Sigmoid colon (tissue), 4 donors: ENCODE measurements at regions not wholly inside any gene's neighbourhood (a gene's known extent, or its start where the extent isn't known, plus 50 kb on each side); places are given as distances from the start of the nearest gene placed in this dataset.

Experiments
- CTCF ChIP-seq, 4 experiments: fragments of 450-650 bp in 3 of 4; fragments of 200-600 bp in 1 of 4; IDR thresholded peaks; one replicate each; pipeline ENCODE4 v1.5.1; 2016 to 2019; ENCODE audit warnings: antibody characterized with exemption in 4 of 4, mild to moderate bottlenecking in 3 of 4, moderate library complexity in 2 of 4
- POLR2A ChIP-seq, 2 donors: fragments of 450-650 bp; IDR thresholded peaks; one replicate each; pipeline ENCODE4 v1.6.1; 2016; ENCODE audit warnings: antibody characterized with exemption in 2 of 2, mild to moderate bottlenecking in 2 of 2, moderate library complexity in 2 of 2
- POLR2AphosphoS5 ChIP-seq, 4 donors: sonication (generic); formaldehyde crosslinking; IDR thresholded peaks; one replicate each; pipeline ENCODE4 v1.6.1; 2017; ENCODE audit warnings: antibody characterized with exemption in 4 of 4

GRCh38 chr9:16098306-16098705 lies 545.5 kb downstream of the CCDC171 start:
- no peak for TF ChIP-seq CTCF (IDR thresholded peaks at IDR 0.05)
- no peak for TF ChIP-seq POLR2A (IDR thresholded peaks at IDR 0.05)
- TF ChIP-seq POLR2AphosphoS5 (IDR thresholded peaks at IDR 0.05), result no peak
